Heart left ventricle (tissue), 16 donors: ENCODE measurements at regions not wholly inside any gene's neighbourhood (a gene's known extent, or its start where the extent isn't known, plus 50 kb on each side); places are given as distances from the start of the nearest gene placed in this dataset.

ENCODE experiments used
- ATAC-seq, 4 donors: fragments of 200-7000 bp; cut with Tn5 transposase; one replicate each; pipeline ENCODE4 v1.9.1; 2020 to 2022; ENCODE audit warnings: moderate library complexity in 4 of 4, mild to moderate bottlenecking in 3 of 4, moderate number of reproducible peaks in 1 of 4
- DNase-seq, 5 donors: peaks; one replicate each; pipeline ENCODE4 v3.0.0-alpha.2; 2020
- H3K27ac ChIP-seq, 12 donors: fragments of 200-600 bp; sonication (generic) in 4 of 12; one replicate each; pipeline versions ENCODE4 v1.5.0 to v1.8.0; 2016 to 2022; ENCODE audit warnings: mild to moderate bottlenecking in 2 of 12
- H3K27me3 ChIP-seq, 9 donors: fragments of 200-600 bp; sonication (generic) in 2 of 9; one replicate each; pipeline versions ENCODE4 v1.5.1 to v1.8.0; 2016 to 2022; ENCODE audit warnings: mild to moderate bottlenecking in 3 of 9
- H3K36me3 ChIP-seq, 9 donors: fragments of 200-600 bp; sonication (generic) in 2 of 9; one replicate each; pipeline versions ENCODE4 v1.5.0 to v1.8.0; 2018 to 2022; ENCODE audit warnings: mild to moderate bottlenecking in 2 of 9
- H3K4me1 ChIP-seq, 12 donors: fragments of 200-600 bp; sonication (generic) in 4 of 12; one replicate each; pipeline versions ENCODE4 v1.5.0 to v1.8.0; 2016 to 2022; ENCODE audit warnings: mild to moderate bottlenecking in 3 of 12
- H3K4me3 ChIP-seq, 12 donors: fragments of 200-600 bp; sonication (generic) in 4 of 12; one replicate each; pipeline versions ENCODE4 v1.5.0 to v1.8.0; 2017 to 2022; ENCODE audit warnings: mild to moderate bottlenecking in 9 of 12, moderate library complexity in 4 of 12
- H3K9me3 ChIP-seq, 12 donors: fragments of 200-600 bp; sonication (generic) in 4 of 12; one replicate each; pipeline versions ENCODE4 v1.5.0 to v1.8.0; 2016 to 2022; ENCODE audit warnings: mild to moderate bottlenecking in 1 of 12
- CTCF ChIP-seq, 12 donors: fragments of 200-600 bp; sonication (generic) in 4 of 12; IDR thresholded peaks; one replicate each; pipeline versions ENCODE4 v1.5.0 to v1.8.0; 2018 to 2022; ENCODE audit warnings: antibody characterized with exemption in 12 of 12, mild to moderate bottlenecking in 5 of 12
- POLR2A ChIP-seq, 2 donors: fragments of 450-650 bp; IDR thresholded peaks; one replicate each; pipeline ENCODE4 v1.6.1; 2017; ENCODE audit warnings: antibody characterized with exemption in 2 of 2, mild to moderate bottlenecking in 2 of 2, moderate library complexity in 2 of 2
- WGBS, 4 donors: extraction: QIAGEN DNeasy Blood & Tissue Kit in 2 of 4; methylation state at CpG; one replicate each; pipeline versions ENCODE4 v1.1.5 to v1.1.7; 2013 to 2018; 5-methylcytosine and 5-hydroxymethylcytosine counted together
- intact Hi-C, 10 donors: fragments of 100-400 bp; cut with DNase I; formaldehyde crosslinking; loops; one replicate each; pipeline versions ENCODE4 v1.11.1 to v1.14.2; 2022
- donor health status: ischemic (EF 13 %, LVEDD 7.1; RV severe dilation, severe dysfunction).
- donor health status: healthy with polysubstance abuse.
- donor health status: DM: no; HTN: yes; CAD: no.
- donor health status: DM: no; HTN: no; CAD: no.
- donor health status: ischemic (EF 25% LVEDD 6.9; RV normal size, moderate dysfunction).
- donor health status: ischemic (EF 25% LVEDD 5.7; RV mildly dilated, moderate dysfunction).
- donor health status: healthy.
- donor health status: DM: yes; HTN: yes; CAD: no.
- donor health status: ischemic (EF 35%, LVEDD 5.7; RV mildly dilated, moderate dysfunction).
- donor health status: nonischemic (EF 11% LVEDD 7.7; RV severe dilation, severe dysfunction).
- donor health status: DM: yes; HTN: yes; CAD: no.
- donor health status: PGD.
- donor health status: ischemic (EF 29% LVEDD 5.4; RV normal size, mild dysfunction).
- donor health status: nonischemic (EF 23%, LVEDD 6.1; RV moderate dilation, normal function).

- DNase-seq: no peak
- H3K27me3 ChIP-seq: peaks cover 0 to 23% (median 0%) of the 10 kb centered on the region in 9 donors
- intact Hi-C loops: no loop called here
- no peak overlapping the region for H3K4me3 ChIP-seq
- ATAC-seq: no peak
- no peak overlapping the region for H3K27ac ChIP-seq
- H3K36me3 ChIP-seq: no peaks in the 10 kb centered on the region
- 82 to 92% (median 89%) methylated on average over 3 of the region's 3 CpGs for WGBS, 4 donors
- H3K9me3 ChIP-seq: peaks cover 0 to 7% (median 0%) of the 10 kb centered on the region in 12 donors
- no peaks in the 10 kb centered on the region for H3K4me1 ChIP-seq
- TF ChIP-seq CTCF (IDR thresholded peaks at IDR 0.05) (no peak), POLR2A (IDR thresholded peaks at IDR 0.05) (no peak)
Observed at GRCh38 chr7:155927905-155928304, 115.6 kb upstream of the SHH start.

GRCh38 chr7:155925682-155926081, 113.4 kb upstream of the SHH start:
- no peak overlapping the region for H3K4me3 ChIP-seq
- TF ChIP-seq POLR2A (IDR thresholded peaks at IDR 0.05) (no peak), CTCF (IDR thresholded peaks at IDR 0.05) (no peak)
- H3K4me1 ChIP-seq: no peaks in the 10 kb centered on the region
- no peaks in the 10 kb centered on the region for H3K36me3 ChIP-seq
- intact Hi-C loops: no loop called here
- peaks cover 0 to 23% (median 0%) of the 10 kb centered on the region in 9 donors for H3K27me3 ChIP-seq
- no peak for ATAC-seq
- DNase-seq: no peak
- 78 to 84% (median 81%) methylated on average over 14 of the region's 14 CpGs for WGBS, 4 donors
- H3K27ac ChIP-seq: no peak overlapping the region
- peaks cover 0 to 7% (median 0%) of the 10 kb centered on the region in 12 donors for H3K9me3 ChIP-seq

GRCh38 chr7:155922067-155922816, 110.0 kb upstream of the SHH start:
- intact Hi-C loops: no loop called here
- Histone ChIP-seq H3K27ac (no peak overlapping the region), H3K4me1 (no peaks in the 10 kb centered on the region), H3K4me3 (no peak overlapping the region), H3K9me3 (no peaks in the 10 kb centered on the region), H3K36me3 (no peaks in the 10 kb centered on the region), H3K27me3 (peaks cover 0 to 7% (median 0%) of the 10 kb centered on the region in 9 donors)
- TF ChIP-seq CTCF (IDR thresholded peaks at IDR 0.05): no peak
- WGBS, 4 donors: 53 to 72% (median 58%) methylated on average over 20 to 25 of the region's 25 CpGs
- no peak for ATAC-seq
- no peak for DNase-seq

GRCh38 chr7:155921804-155922066, 109.5 kb upstream of the SHH start:
- DNase-seq: no peak
- no peak overlapping the region for H3K27ac ChIP-seq
- WGBS, 4 donors: 83 to 86% (median 84%) methylated on average over 9 to 10 of the region's 10 CpGs
- H3K36me3 ChIP-seq: no peaks in the 10 kb centered on the region
- no peak for ATAC-seq
- H3K4me1 ChIP-seq: no peaks in the 10 kb centered on the region
- intact Hi-C loops: no loop called here
- H3K4me3 ChIP-seq: no peak overlapping the region
- TF ChIP-seq POLR2A (IDR thresholded peaks at IDR 0.05): no peak
- peaks cover 0 to 7% (median 0%) of the 10 kb centered on the region in 9 donors for H3K27me3 ChIP-seq
- H3K9me3 ChIP-seq: no peaks in the 10 kb centered on the region
